ENCODE measurements at regions not wholly inside any gene's neighbourhood (a gene's known extent, or its start where the extent isn't known, plus 50 kb on each side); places are given as distances from the start of the nearest gene placed in this dataset.

- Histone ChIP-seq H3K4me1 (ENCODE audit: control insufficient read depth, insufficient read depth, low read length) (no peaks in the 10 kb centered on the region), H3K4me3 (no peak overlapping the region), H3K9ac (ENCODE audit: control insufficient read depth, insufficient read depth, low read length) (no peak overlapping the region), H3K79me2 (ENCODE audit: control insufficient read depth, insufficient read depth, low read length) (no peaks in the 10 kb centered on the region), H4K20me1 (ENCODE audit: control insufficient read depth, insufficient read depth) (no peaks in the 10 kb centered on the region), H3K4me2 (ENCODE audit: control insufficient read depth, insufficient read depth) (no peak overlapping the region), H3K27me3 (replicated peaks in 1 of 2; ENCODE audit: control insufficient read depth in 2 of 2, insufficient read depth in 2 of 2, low read length in 1 of 2) (no peaks in the 10 kb centered on the region), H3K9me3 (replicated peaks; ENCODE audit: control insufficient read depth, insufficient read depth, low read length) (no peaks in the 10 kb centered on the region), H3K27ac (ENCODE audit: control insufficient read depth, insufficient read depth) (no peak overlapping the region), H2AFZ (ENCODE audit: control insufficient read depth, low read depth, low read length) (no peak overlapping the region), H3K36me3 (ENCODE audit: control insufficient read depth in 2 of 2, insufficient read depth in 2 of 2, low read length in 1 of 2) (no peaks in the 10 kb centered on the region)
- in situ Hi-C loops (cut with MboI) (no loop called here), intact Hi-C loops (cut with micrococcal nuclease; ENCODE audit: unreplicated experiment) (no loop called here)
- WGBS (ENCODE audit: insufficient coverage, insufficient replicate concordance, low lambda C conversion rate, missing lambda C conversion rate), result 50% methylated on average over 2 of the region's 2 CpGs
- DNase-seq (ENCODE audit: low read depth, low spot score) (no peak), FAIRE-seq (no peak), ATAC-seq (no peak)
- ChIA-PET RAD21 (ENCODE audit: unreplicated experiment) (no interaction called here), CTCF (interaction anchor here (1.5 kb wide), 1 partner anchor 10 kb away, joined by 3 read pairs; no protein-coding TSS in a partner anchor), POLR2A (no interaction called here), SMC1A (ENCODE audit: uncharacterized antibody, unreplicated experiment) (no interaction called here)
- BruUV-seq (replicated peaks), result no TSS peak
- TF ChIP-seq, protein P1, sequence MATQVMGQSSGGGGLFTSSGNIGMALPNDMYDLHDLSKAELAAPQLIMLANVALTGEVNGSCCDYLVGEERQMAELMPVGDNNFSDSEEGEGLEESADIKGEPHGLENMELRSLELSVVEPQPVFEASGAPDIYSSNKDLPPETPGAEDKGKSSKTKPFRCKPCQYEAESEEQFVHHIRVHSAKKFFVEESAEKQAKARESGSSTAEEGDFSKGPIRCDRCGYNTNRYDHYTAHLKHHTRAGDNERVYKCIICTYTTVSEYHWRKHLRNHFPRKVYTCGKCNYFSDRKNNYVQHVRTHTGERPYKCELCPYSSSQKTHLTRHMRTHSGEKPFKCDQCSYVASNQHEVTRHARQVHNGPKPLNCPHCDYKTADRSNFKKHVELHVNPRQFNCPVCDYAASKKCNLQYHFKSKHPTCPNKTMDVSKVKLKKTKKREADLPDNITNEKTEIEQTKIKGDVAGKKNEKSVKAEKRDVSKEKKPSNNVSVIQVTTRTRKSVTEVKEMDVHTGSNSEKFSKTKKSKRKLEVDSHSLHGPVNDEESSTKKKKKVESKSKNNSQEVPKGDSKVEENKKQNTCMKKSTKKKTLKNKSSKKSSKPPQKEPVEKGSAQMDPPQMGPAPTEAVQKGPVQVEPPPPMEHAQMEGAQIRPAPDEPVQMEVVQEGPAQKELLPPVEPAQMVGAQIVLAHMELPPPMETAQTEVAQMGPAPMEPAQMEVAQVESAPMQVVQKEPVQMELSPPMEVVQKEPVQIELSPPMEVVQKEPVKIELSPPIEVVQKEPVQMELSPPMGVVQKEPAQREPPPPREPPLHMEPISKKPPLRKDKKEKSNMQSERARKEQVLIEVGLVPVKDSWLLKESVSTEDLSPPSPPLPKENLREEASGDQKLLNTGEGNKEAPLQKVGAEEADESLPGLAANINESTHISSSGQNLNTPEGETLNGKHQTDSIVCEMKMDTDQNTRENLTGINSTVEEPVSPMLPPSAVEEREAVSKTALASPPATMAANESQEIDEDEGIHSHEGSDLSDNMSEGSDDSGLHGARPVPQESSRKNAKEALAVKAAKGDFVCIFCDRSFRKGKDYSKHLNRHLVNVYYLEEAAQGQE (IDR thresholded peaks at IDR 0.05; ENCODE audit: low read depth, low read length), result no peak
- TF ChIP-seq ATF7 (IDR thresholded peaks at IDR 0.05; ENCODE audit: low read depth) (no peak), MLLT1 (IDR thresholded peaks at IDR 0.05) (no peak), ATF2 (IDR thresholded peaks at IDR 0.05; ENCODE audit: low read length) (no peak), FOXM1 (IDR thresholded peaks at IDR 0.05; ENCODE audit: low read depth, low read length) (no peak), TCF3 (IDR thresholded peaks at IDR 0.05; ENCODE audit: borderline replicate concordance, insufficient read depth, low read depth, low read length) (no peak), RUNX3 (IDR thresholded peaks at IDR 0.05; ENCODE audit: low read length) (no peak), KLF5 (IDR thresholded peaks at IDR 0.05; ENCODE audit: partially characterized antibody) (no peak), MTA2 (IDR thresholded peaks at IDR 0.05; ENCODE audit: low read depth) (no peak), ZNF207 (IDR thresholded peaks at IDR 0.05; ENCODE audit: borderline replicate concordance) (no peak), ZSCAN29 (IDR thresholded peaks at IDR 0.05) (no peak), NFIC (IDR thresholded peaks at IDR 0.05; ENCODE audit: low read depth, low read length) (no peak), CHD2 (IDR thresholded peaks at IDR 0.05; ENCODE audit: borderline replicate concordance, low read depth, low read length) (no peak), FOS (IDR thresholded peaks at IDR 0.05; ENCODE audit: borderline replicate concordance, extremely low read depth, insufficient read length) (no peak), PKNOX1 (IDR thresholded peaks at IDR 0.05) (no peak), ZBED1 (IDR thresholded peaks at IDR 0.05; ENCODE audit: borderline replicate concordance) (no peak)
- TF ChIP-seq, protein P2, sequence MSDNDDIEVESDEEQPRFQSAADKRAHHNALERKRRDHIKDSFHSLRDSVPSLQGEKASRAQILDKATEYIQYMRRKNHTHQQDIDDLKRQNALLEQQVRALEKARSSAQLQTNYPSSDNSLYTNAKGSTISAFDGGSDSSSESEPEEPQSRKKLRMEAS (IDR thresholded peaks at IDR 0.05; ENCODE audit: low read depth, low read length), result no peak
Measured at GRCh38 chr12:28882444-28882843, 266.6 kb upstream of the FAR2 start.
